ENCODE measurements at regions not wholly inside any gene's neighbourhood (a gene's known extent, or its start where the extent isn't known, plus 50 kb on each side); places are given as distances from the start of the nearest gene placed in this dataset.

DNA sequence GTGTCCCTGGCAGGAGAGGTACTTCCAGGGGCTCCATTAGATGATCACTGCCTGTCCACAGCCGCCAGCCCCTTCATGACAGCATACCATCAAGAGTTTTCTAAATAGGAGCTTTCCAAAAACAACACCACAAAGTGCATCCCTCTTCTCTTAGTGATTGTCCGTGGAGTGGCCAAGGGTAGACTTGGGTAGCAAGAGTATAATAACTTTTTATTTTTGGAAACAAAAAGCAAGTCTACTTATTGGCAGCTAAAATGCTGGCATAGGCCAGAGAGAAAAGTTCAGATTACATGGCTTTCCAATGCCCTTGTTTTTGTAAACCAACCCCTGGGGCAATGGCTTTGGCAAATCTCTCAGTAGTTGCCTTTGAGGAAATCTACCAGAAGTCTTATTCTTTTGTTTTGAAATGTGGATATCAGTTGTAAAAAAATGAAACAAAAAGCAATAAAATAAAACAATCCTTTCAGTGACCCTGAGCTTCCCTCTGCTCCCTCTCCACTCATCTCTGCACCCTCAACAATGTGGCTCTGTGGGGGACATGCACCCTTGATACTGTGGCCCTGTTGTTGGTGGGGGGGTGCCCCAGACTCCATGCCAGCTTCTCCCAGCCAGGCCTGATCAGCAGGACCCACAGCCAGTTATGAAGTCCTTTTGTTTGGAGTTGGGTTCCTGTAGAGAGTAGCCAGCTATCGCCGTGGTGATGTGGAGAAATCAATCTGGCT, 294.1 kb downstream of the DLEU7 start:
- no peaks in the 10 kb centered on the region for H3K4me1 ChIP-seq (ENCODE audit: control insufficient read depth, insufficient read depth, low read length)
- no peak overlapping the region for H2AFZ ChIP-seq (replicated peaks; ENCODE audit: low read length, poor library complexity)
- H3K27me3 ChIP-seq (ENCODE audit: control insufficient read depth, insufficient read depth, low read length): no peaks in the 10 kb centered on the region; the same call in 1 of the 2 replicates
- H4K5ac ChIP-seq (ENCODE audit: low read depth, low read length): no peak overlapping the region
- in situ Hi-C loops (cut with MboI; ENCODE audit: low sequenced_read_pairs) (no loop called here), dilution Hi-C loops (cut with HindIII; ENCODE audit: low sequenced_read_pairs, unreplicated experiment) (no loop called here), intact Hi-C loops (cut with micrococcal nuclease) (no loop called here)
- no peak for TF ChIP-seq BHLHE40 (IDR thresholded peaks at IDR 0.05; ENCODE audit: low read depth, low read length)
- TF ChIP-seq, protein P1, sequence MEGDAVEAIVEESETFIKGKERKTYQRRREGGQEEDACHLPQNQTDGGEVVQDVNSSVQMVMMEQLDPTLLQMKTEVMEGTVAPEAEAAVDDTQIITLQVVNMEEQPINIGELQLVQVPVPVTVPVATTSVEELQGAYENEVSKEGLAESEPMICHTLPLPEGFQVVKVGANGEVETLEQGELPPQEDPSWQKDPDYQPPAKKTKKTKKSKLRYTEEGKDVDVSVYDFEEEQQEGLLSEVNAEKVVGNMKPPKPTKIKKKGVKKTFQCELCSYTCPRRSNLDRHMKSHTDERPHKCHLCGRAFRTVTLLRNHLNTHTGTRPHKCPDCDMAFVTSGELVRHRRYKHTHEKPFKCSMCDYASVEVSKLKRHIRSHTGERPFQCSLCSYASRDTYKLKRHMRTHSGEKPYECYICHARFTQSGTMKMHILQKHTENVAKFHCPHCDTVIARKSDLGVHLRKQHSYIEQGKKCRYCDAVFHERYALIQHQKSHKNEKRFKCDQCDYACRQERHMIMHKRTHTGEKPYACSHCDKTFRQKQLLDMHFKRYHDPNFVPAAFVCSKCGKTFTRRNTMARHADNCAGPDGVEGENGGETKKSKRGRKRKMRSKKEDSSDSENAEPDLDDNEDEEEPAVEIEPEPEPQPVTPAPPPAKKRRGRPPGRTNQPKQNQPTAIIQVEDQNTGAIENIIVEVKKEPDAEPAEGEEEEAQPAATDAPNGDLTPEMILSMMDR (conservative IDR thresholded peaks at IDR 0.05; ENCODE audit: low read depth, low read length): no peak
- TF ChIP-seq, protein P2, sequence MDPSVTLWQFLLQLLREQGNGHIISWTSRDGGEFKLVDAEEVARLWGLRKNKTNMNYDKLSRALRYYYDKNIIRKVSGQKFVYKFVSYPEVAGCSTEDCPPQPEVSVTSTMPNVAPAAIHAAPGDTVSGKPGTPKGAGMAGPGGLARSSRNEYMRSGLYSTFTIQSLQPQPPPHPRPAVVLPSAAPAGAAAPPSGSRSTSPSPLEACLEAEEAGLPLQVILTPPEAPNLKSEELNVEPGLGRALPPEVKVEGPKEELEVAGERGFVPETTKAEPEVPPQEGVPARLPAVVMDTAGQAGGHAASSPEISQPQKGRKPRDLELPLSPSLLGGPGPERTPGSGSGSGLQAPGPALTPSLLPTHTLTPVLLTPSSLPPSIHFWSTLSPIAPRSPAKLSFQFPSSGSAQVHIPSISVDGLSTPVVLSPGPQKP (IDR thresholded peaks at IDR 0.05; ENCODE audit: borderline replicate concordance, low read depth, low read length): no peak
- no peak for TF ChIP-seq POLR2A (IDR thresholded peaks at IDR 0.05; ENCODE audit: low read depth, low read length)
- TF ChIP-seq SMC3 (IDR thresholded peaks at IDR 0.05; ENCODE audit: low read depth, low read length): no peak
- TF ChIP-seq FOS (IDR thresholded peaks at IDR 0.05; ENCODE audit: low read depth, low read length): no peak
- no peak for TF ChIP-seq RCOR1 (IDR thresholded peaks at IDR 0.05; ENCODE audit: insufficient replicate concordance, low read length)
- TF ChIP-seq CEBPB (IDR thresholded peaks at IDR 0.05; ENCODE audit: low read depth, low read length): no peak
- TF ChIP-seq MAZ (IDR thresholded peaks at IDR 0.05; ENCODE audit: borderline replicate concordance, low read depth, low read length): no peak
- TF ChIP-seq RAD21 (IDR thresholded peaks at IDR 0.05; ENCODE audit: low read length): no peak
- TF ChIP-seq, protein P3, sequence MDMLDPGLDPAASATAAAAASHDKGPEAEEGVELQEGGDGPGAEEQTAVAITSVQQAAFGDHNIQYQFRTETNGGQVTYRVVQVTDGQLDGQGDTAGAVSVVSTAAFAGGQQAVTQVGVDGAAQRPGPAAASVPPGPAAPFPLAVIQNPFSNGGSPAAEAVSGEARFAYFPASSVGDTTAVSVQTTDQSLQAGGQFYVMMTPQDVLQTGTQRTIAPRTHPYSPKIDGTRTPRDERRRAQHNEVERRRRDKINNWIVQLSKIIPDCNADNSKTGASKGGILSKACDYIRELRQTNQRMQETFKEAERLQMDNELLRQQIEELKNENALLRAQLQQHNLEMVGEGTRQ (IDR thresholded peaks at IDR 0.05; ENCODE audit: low read depth, low read length): no peak
- no peak for TF ChIP-seq RFX5 (IDR thresholded peaks at IDR 0.05; ENCODE audit: low read depth, low read length)
- no peak for TF ChIP-seq CHD1 (IDR thresholded peaks at IDR 0.05; ENCODE audit: low read depth, low read length)
- no peak for TF ChIP-seq MAFK (IDR thresholded peaks at IDR 0.05; ENCODE audit: low read depth, low read length)
- no peak overlapping the region for H3K4ac ChIP-seq (ENCODE audit: low read depth, low read length)
- no peak overlapping the region for H3K23ac ChIP-seq (ENCODE audit: low read depth, low read length)
- H3K56ac ChIP-seq (ENCODE audit: extremely low read depth, insufficient read depth, low read length): no peak overlapping the region
- no peak overlapping the region for H4K8ac ChIP-seq (ENCODE audit: low read depth in 2 of 2, low read length in 2 of 2)
- H3K27ac ChIP-seq (ENCODE audit: insufficient read depth, low read length): no peak overlapping the region
- no peak overlapping the region for H2BK120ac ChIP-seq (ENCODE audit: low read depth, low read length)
- no peaks in the 10 kb centered on the region for H3K79me1 ChIP-seq (ENCODE audit: low read depth in 1 of 2, low read length in 2 of 2)
- H2BK20ac ChIP-seq (ENCODE audit: low read depth, low read length): no peak overlapping the region
- WGBS, 2 experiments (ENCODE audit: extremely low coverage in 2 of 2, insufficient read length in 1 of 2): no CpG with 5 or more reads among the region's 4 CpGs
- no TSS peak for BruUV-seq (replicated peaks)
- no peak overlapping the region for H3K4me3 ChIP-seq (ENCODE audit: insufficient read depth, low read depth, low read length)
- ATAC-seq (ENCODE audit: low read depth) (no peak), DNase-seq (no peak)
- no peak overlapping the region for H2BK15ac ChIP-seq (ENCODE audit: low read depth, low read length)
- no peaks in the 10 kb centered on the region for H3K9me3 ChIP-seq (ENCODE audit: control insufficient read depth, insufficient read depth, low read length)
- no peak overlapping the region for H3K18ac ChIP-seq (ENCODE audit: low read depth, low read length)
- H2AK5ac ChIP-seq (ENCODE audit: low read depth, low read length): no peak overlapping the region
- CTCF ChIA-PET: no interaction called here
- no peaks in the 10 kb centered on the region for H3K9me1 ChIP-seq (ENCODE audit: insufficient read depth, low read length)
- H3K14ac ChIP-seq (replicated peaks; ENCODE audit: low read depth, low read length): no peak overlapping the region
- H4K20me1 ChIP-seq (ENCODE audit: insufficient read depth, low read length): no peaks in the 10 kb centered on the region
- H2AK9ac ChIP-seq (replicated peaks; ENCODE audit: low read depth, low read length, poor library complexity): no peak overlapping the region
- POLR2A ChIA-PET (ENCODE audit: unreplicated experiment): no interaction called here
- no peak overlapping the region for H3K4me2 ChIP-seq (ENCODE audit: low read depth, low read length)
- no peaks in the 10 kb centered on the region for H3K36me3 ChIP-seq (ENCODE audit: control insufficient read depth, insufficient read depth, low read length)
- no peak overlapping the region for H4K91ac ChIP-seq (ENCODE audit: insufficient read depth, low read depth, low read length)
- H2BK5ac ChIP-seq (ENCODE audit: low read depth, low read length, poor library complexity, severe bottlenecking): no peak overlapping the region
- no peak overlapping the region for H3K9ac ChIP-seq (ENCODE audit: low read depth, low read length)
